Thoracic aorta (tissue), 2 donors: ENCODE measurements at regions not wholly inside any gene's neighbourhood (a gene's known extent, or its start where the extent isn't known, plus 50 kb on each side); places are given as distances from the start of the nearest gene placed in this dataset.

Source experiments
- ATAC-seq: fragments of 150-250 bp; one replicate; pipeline ENCODE4 v1.8.0; 2017; ENCODE audit warnings: low read depth; ENCODE audit not compliant: insufficient number of reproducible peaks, low FRiP score
- DNase-seq: peaks from one replicate; pipeline ENCODE4 v3.0.0-alpha.2; 2020; ENCODE audit warnings: low spot score
- H3K27ac ChIP-seq, 2 donors: fragments of 200-600 bp; sonication (generic); 1 replicate in 1 of 2; 2 replicates in 1 of 2; pipeline ENCODE4 v1.5.1; 2016; ENCODE audit warnings: mild to moderate bottlenecking in 2 of 2, moderate library complexity in 2 of 2
- H3K27me3 ChIP-seq: fragments of 200-600 bp; sonication (generic); replicated peaks from 2 replicates; pipeline ENCODE4 v1.6.0; 2016; ENCODE audit warnings: mild to moderate bottlenecking; ENCODE audit not compliant: insufficient read depth
- H3K36me3 ChIP-seq: fragments of 200-600 bp; sonication (generic); one replicate; pipeline ENCODE4 v1.5.1; 2016
- H3K4me1 ChIP-seq, 2 donors: fragments of 200-600 bp; sonication (generic); 1 replicate in 1 of 2; 2 replicates in 1 of 2; pipeline versions ENCODE4 v1.5.1 to v1.6.0; 2016; ENCODE audit warnings: low read depth in 2 of 2, mild to moderate bottlenecking in 1 of 2; ENCODE audit not compliant: control insufficient read depth in 1 of 2
- H3K4me3 ChIP-seq: fragments of 200-600 bp; sonication (generic); 2 replicates; pipeline ENCODE4 v1.5.1; 2016; ENCODE audit warnings: mild to moderate bottlenecking
- H3K9me3 ChIP-seq: fragments of 200-600 bp; sonication (generic); 2 replicates; pipeline ENCODE4 v1.5.1; 2016
- CTCF ChIP-seq: fragments of 200-600 bp; sonication (generic); IDR thresholded peaks from one replicate; pipeline ENCODE4 v1.5.1; 2019; ENCODE audit warnings: antibody characterized with exemption

GRCh38 chr5:156019571-156020180, 307.3 kb upstream of the SGCD start:
- ATAC-seq (no peak), DNase-seq (no peak)
- H3K9me3 ChIP-seq, result no peaks in the 10 kb centered on the region
- H3K4me3 ChIP-seq, result no peak overlapping the region
- H3K4me1 ChIP-seq, result peaks cover 0 to 6% of the 10 kb centered on the region in 2 donors
- no peaks in the 10 kb centered on the region for H3K36me3 ChIP-seq
- no peaks in the 10 kb centered on the region for H3K27me3 ChIP-seq
- TF ChIP-seq CTCF, result no peak
- H3K27ac ChIP-seq, result peak overlapping the region in 1 of 2 donors; percentile 13

GRCh38 chr5:156020647-156021046, 306.3 kb upstream of the SGCD start:
- no peaks in the 10 kb centered on the region for H3K27me3 ChIP-seq
- H3K4me3 ChIP-seq, result no peak overlapping the region
- H3K36me3 ChIP-seq, result no peaks in the 10 kb centered on the region
- DNase-seq (no peak), ATAC-seq (no peak)
- no peak for TF ChIP-seq CTCF
- H3K9me3 ChIP-seq, result no peaks in the 10 kb centered on the region
- no peak overlapping the region for H3K27ac ChIP-seq
- H3K4me1 ChIP-seq, result peaks cover 0 to 6% of the 10 kb centered on the region in 2 donors

GRCh38 chr5:156021866-156022265, 305.1 kb upstream of the SGCD start:
- H3K27me3 ChIP-seq, result no peaks in the 10 kb centered on the region
- no peaks in the 10 kb centered on the region for H3K36me3 ChIP-seq
- ATAC-seq, result no peak
- H3K27ac ChIP-seq, result no peak overlapping the region
- no peak for TF ChIP-seq CTCF
- H3K9me3 ChIP-seq, result no peaks in the 10 kb centered on the region
- no peak for DNase-seq
- peaks cover 0 to 6% of the 10 kb centered on the region in 2 donors for H3K4me1 ChIP-seq
- no peak overlapping the region for H3K4me3 ChIP-seq

- ATAC-seq, result no peak
- no peak for DNase-seq
- Histone ChIP-seq H3K27ac (no peak overlapping the region), H3K36me3 (no peaks in the 10 kb centered on the region), H3K4me3 (no peak overlapping the region), H3K4me1 (no peaks in the 10 kb centered on the region), H3K27me3 (no peaks in the 10 kb centered on the region), H3K9me3 (no peaks in the 10 kb centered on the region)
- no peak for TF ChIP-seq CTCF
These were observed 301.3 kb upstream of the SGCD start for GRCh38 chr5:156025656-156026055.

GRCh38 chr5:156031181-156031580, 295.8 kb upstream of the SGCD start:
- TF ChIP-seq CTCF, result no peak
- Histone ChIP-seq H3K36me3 (no peaks in the 10 kb centered on the region), H3K9me3 (no peaks in the 10 kb centered on the region), H3K4me3 (no peak overlapping the region), H3K4me1 (peaks cover 0 to 3% of the 10 kb centered on the region in 2 donors), H3K27ac (no peak overlapping the region), H3K27me3 (no peaks in the 10 kb centered on the region)
- DNase-seq, result no peak
- ATAC-seq, result no peak
